Panc1 (cell line): ENCODE measurements at regions not wholly inside any gene's neighbourhood (a gene's known extent, or its start where the extent isn't known, plus 50 kb on each side); places are given as distances from the start of the nearest gene placed in this dataset.

Experiments used
- CTCF ChIP-seq: fragments of 450-650 bp; IDR thresholded peaks from 2 replicates; pipeline ENCODE4 v1.5.1; 2017; ENCODE audit warnings: mild to moderate bottlenecking
- POLR2AphosphoS5 ChIP-seq: IDR thresholded peaks from 2 replicates; pipeline ENCODE4 v1.6.1; 2012; ENCODE audit warnings: mild to moderate bottlenecking, low read depth, low read length, moderate library complexity
- REST ChIP-seq, 2 experiments: IDR thresholded peaks; 2 replicates each; pipeline ENCODE4 v1.6.1; 2011 to 2012; ENCODE audit warnings: low read depth in 2 of 2, control low read depth in 1 of 2, low read length in 1 of 2, mild to moderate bottlenecking in 1 of 2, moderate library complexity in 1 of 2; ENCODE audit not compliant: insufficient read depth in 1 of 2
- SIN3A ChIP-seq: IDR thresholded peaks from 2 replicates; pipeline ENCODE4 v1.6.1; 2012; ENCODE audit warnings: low read depth, mild to moderate bottlenecking, low read length, moderate library complexity, borderline replicate concordance; ENCODE audit not compliant: insufficient read depth
- TCF7L2 ChIP-seq: IDR thresholded peaks from 2 replicates; pipeline ENCODE4 v1.6.1; 2011; ENCODE audit warnings: mild to moderate bottlenecking, low read depth, low read length, inconsistent platforms

GRCh38 chr3:16013568-16013967 lies 160.9 kb upstream of the GALNT15 start:
- no peak for TF ChIP-seq CTCF
- TF ChIP-seq SIN3A = no peak
- TF ChIP-seq POLR2AphosphoS5 = no peak
- TF ChIP-seq REST (IDR thresholded peaks at IDR 0.05; ENCODE audit: insufficient read depth in 1 of 2, low read depth in 2 of 2, low read length in 1 of 2) = no peak
- no peak for TF ChIP-seq TCF7L2
